ENCODE measurements at regions not wholly inside any gene's neighbourhood (a gene's known extent, or its start where the extent isn't known, plus 50 kb on each side); places are given as distances from the start of the nearest gene placed in this dataset.
A peak's percentile ranks its signal among the peaks of the same experiment; 100 is the strongest.

GRCh38 chr10:98332623-98333269 lies 64.8 kb upstream of the LOXL4 start:
- TF ChIP-seq POLR2A (IDR thresholded peaks at IDR 0.05; ENCODE audit: low read length): no peak
- no peak for TF ChIP-seq GATA1 (IDR thresholded peaks at IDR 0.05; ENCODE audit: low read depth, low read length)
- DNase-seq: no peak

- TF ChIP-seq POLR2A (IDR thresholded peaks at IDR 0.05; ENCODE audit: low read length) (no peak), GATA1 (IDR thresholded peaks at IDR 0.05; ENCODE audit: low read depth, low read length) (no peak)
- DNase-seq: peak; percentile 49 to 63
Measured at GRCh38 chr10:98331885-98332284, 63.9 kb upstream of the LOXL4 start.

GRCh38 chr10:98330987-98331386 lies 63.0 kb upstream of the LOXL4 start:
- DNase-seq: no peak

GRCh38 chr10:98328640-98329039 lies 60.6 kb upstream of the LOXL4 start:
- TF ChIP-seq GATA1 (IDR thresholded peaks at IDR 0.05; ENCODE audit: low read depth, low read length) (no peak), POLR2A (IDR thresholded peaks at IDR 0.05; ENCODE audit: low read length) (no peak)
- no peak for DNase-seq

More at GRCh38 chr10:98330987-98331386, 63.0 kb upstream of the LOXL4 start:
- TF ChIP-seq GATA1 (IDR thresholded peaks at IDR 0.05; ENCODE audit: low read depth, low read length): no peak
- no peak for TF ChIP-seq POLR2A (IDR thresholded peaks at IDR 0.05; ENCODE audit: low read length)

- no peak for TF ChIP-seq POLR2A (IDR thresholded peaks at IDR 0.05; ENCODE audit: low read length)
- TF ChIP-seq GATA1 (IDR thresholded peaks at IDR 0.05; ENCODE audit: low read depth, low read length): no peak
- DNase-seq: no peak
Measured at GRCh38 chr10:98328163-98328562, 60.2 kb upstream of the LOXL4 start.

GRCh38 chr10:98326621-98327027 lies 58.6 kb upstream of the LOXL4 start:
- DNase-seq: no peak
- TF ChIP-seq GATA1 (IDR thresholded peaks at IDR 0.05; ENCODE audit: low read depth, low read length): no peak
- no peak for TF ChIP-seq POLR2A (IDR thresholded peaks at IDR 0.05; ENCODE audit: low read length)

GRCh38 chr10:98323221-98324164 lies 55.5 kb upstream of the LOXL4 start:
- peak; percentile 30 to 57 for DNase-seq
- no peak for TF ChIP-seq GATA1 (IDR thresholded peaks at IDR 0.05; ENCODE audit: low read depth, low read length)
- TF ChIP-seq POLR2A (IDR thresholded peaks at IDR 0.05; ENCODE audit: low read length): no peak

- no peak for TF ChIP-seq POLR2A (IDR thresholded peaks at IDR 0.05; ENCODE audit: low read length)
- TF ChIP-seq GATA1 (IDR thresholded peaks at IDR 0.05; ENCODE audit: low read depth, low read length): no peak
- DNase-seq: no peak
Measured at GRCh38 chr10:98321186-98321780, 53.3 kb upstream of the LOXL4 start.

GRCh38 chr10:98320486-98321185 lies 52.6 kb upstream of the LOXL4 start:
- no peak for DNase-seq
- TF ChIP-seq POLR2A (IDR thresholded peaks at IDR 0.05; ENCODE audit: low read length): no peak
- TF ChIP-seq GATA1 (IDR thresholded peaks at IDR 0.05; ENCODE audit: low read depth, low read length): no peak

- DNase-seq: no peak
- TF ChIP-seq GATA1 (IDR thresholded peaks at IDR 0.05; ENCODE audit: low read depth, low read length): no peak
- no peak for TF ChIP-seq POLR2A (IDR thresholded peaks at IDR 0.05; ENCODE audit: low read length)
Measured at GRCh38 chr10:98318861-98319260, 50.9 kb upstream of the LOXL4 start.

Measured in erythroblast (primary cell).